Neutrophil (primary cell): ENCODE measurements at regions not wholly inside any gene's neighbourhood (a gene's known extent, or its start where the extent isn't known, plus 50 kb on each side); places are given as distances from the start of the nearest gene placed in this dataset.

Experiments
- H3K27ac ChIP-seq: fragments of 200-600 bp; sonication (generic); 2 replicates; pipeline ENCODE4 v1.5.1; 2016; ENCODE audit warnings: mild to moderate bottlenecking, moderate library complexity
- H3K27me3 ChIP-seq: fragments of 200-600 bp; sonication (generic); 2 replicates; pipeline ENCODE4 v1.6.0; 2016; ENCODE audit warnings: mild to moderate bottlenecking
- H3K36me3 ChIP-seq: fragments of 200-600 bp; sonication (generic); 2 replicates; pipeline ENCODE4 v1.5.1; 2017
- H3K4me1 ChIP-seq, 2 experiments: fragments of 200-600 bp in 1 of 2; sonication (generic) in 1 of 2; 1 replicate in 1 of 2; 2 replicates in 1 of 2; pipeline versions ENCODE4 v1.5.1 to v1.6.1; 2013 to 2016; ENCODE audit warnings: low read depth in 1 of 2, low read length in 1 of 2, mild to moderate bottlenecking in 1 of 2, moderate library complexity in 1 of 2; ENCODE audit not compliant: control insufficient read depth in 1 of 2, insufficient read depth in 1 of 2
- H3K4me3 ChIP-seq, 2 experiments: fragments of 200-600 bp in 1 of 2; sonication (generic) in 1 of 2; 1 replicate in 1 of 2; 2 replicates in 1 of 2; pipeline ENCODE4 v1.5.1; 2013 to 2016; ENCODE audit warnings: low read depth in 1 of 2, low read length in 1 of 2, mild to moderate bottlenecking in 1 of 2, moderate library complexity in 1 of 2
- H3K9me3 ChIP-seq: fragments of 200-600 bp; sonication (generic); 2 replicates; pipeline ENCODE4 v1.5.1; 2016
- TF ChIP-seq, protein P1 (sequence below): fragments of 200-600 bp; sonication (generic); IDR thresholded peaks from 2 replicates; pipeline ENCODE4 v1.5.1; 2016; ENCODE audit warnings: antibody characterized with exemption

DNA sequence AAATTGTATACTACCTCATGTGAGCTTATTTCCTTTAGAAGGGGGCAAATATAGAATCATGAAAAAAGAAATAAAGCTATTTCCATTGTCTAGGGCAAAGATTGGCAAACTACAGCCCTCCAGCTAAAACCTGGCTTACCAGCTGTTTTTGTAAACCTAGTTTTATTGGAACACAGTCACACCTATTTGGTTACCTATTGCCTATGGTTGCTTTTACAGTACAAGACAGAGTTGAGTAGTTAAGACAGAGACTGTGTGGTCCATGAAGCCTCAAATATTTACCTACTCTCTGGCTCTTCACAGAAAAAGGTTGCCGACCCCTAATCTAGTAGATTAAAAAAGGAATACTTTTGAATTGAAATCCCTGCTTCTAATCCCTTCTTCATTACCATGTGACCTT is 88.8 kb upstream of the ENPP6 start:
- Histone ChIP-seq H3K36me3 (no peaks in the 10 kb centered on the region), H3K9me3 (no peaks in the 10 kb centered on the region), H3K4me3 (no peak overlapping the region), H3K4me1 (peaks cover 16 to 17% of the 10 kb centered on the region in 2 experiments), H3K27me3 (no peaks in the 10 kb centered on the region), H3K27ac (no peak overlapping the region)
- TF ChIP-seq, protein P1, sequence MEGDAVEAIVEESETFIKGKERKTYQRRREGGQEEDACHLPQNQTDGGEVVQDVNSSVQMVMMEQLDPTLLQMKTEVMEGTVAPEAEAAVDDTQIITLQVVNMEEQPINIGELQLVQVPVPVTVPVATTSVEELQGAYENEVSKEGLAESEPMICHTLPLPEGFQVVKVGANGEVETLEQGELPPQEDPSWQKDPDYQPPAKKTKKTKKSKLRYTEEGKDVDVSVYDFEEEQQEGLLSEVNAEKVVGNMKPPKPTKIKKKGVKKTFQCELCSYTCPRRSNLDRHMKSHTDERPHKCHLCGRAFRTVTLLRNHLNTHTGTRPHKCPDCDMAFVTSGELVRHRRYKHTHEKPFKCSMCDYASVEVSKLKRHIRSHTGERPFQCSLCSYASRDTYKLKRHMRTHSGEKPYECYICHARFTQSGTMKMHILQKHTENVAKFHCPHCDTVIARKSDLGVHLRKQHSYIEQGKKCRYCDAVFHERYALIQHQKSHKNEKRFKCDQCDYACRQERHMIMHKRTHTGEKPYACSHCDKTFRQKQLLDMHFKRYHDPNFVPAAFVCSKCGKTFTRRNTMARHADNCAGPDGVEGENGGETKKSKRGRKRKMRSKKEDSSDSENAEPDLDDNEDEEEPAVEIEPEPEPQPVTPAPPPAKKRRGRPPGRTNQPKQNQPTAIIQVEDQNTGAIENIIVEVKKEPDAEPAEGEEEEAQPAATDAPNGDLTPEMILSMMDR, result no peak

DNA sequence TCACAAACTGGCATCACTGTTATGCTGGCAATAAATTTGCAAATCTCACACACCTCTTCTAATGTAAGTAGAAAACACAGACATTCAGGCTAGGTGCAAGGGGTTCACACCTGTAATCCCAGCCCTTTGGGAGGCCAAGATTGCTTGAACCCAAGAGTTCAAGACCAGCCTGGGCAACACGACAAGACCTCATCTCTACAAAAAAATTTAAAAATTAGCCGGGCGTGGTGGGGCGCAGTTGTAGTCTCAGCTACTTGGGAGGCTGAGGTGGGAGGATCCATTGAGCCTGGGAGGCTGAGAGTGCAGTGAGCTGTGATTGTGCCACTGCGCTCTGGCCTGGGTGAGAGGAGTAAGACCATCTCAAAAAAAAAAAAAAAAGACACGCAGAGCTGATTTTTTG is 83.1 kb upstream of the ENPP6 start:
- TF ChIP-seq, protein P1, result no peak
- no peaks in the 10 kb centered on the region for H3K27me3 ChIP-seq
- H3K4me3 ChIP-seq, result no peak overlapping the region
- no peaks in the 10 kb centered on the region for H3K9me3 ChIP-seq
- H3K27ac ChIP-seq, result no peak overlapping the region
- peaks cover 0 to 2% of the 10 kb centered on the region in 2 experiments for H3K4me1 ChIP-seq
- H3K36me3 ChIP-seq, result no peaks in the 10 kb centered on the region

DNA sequence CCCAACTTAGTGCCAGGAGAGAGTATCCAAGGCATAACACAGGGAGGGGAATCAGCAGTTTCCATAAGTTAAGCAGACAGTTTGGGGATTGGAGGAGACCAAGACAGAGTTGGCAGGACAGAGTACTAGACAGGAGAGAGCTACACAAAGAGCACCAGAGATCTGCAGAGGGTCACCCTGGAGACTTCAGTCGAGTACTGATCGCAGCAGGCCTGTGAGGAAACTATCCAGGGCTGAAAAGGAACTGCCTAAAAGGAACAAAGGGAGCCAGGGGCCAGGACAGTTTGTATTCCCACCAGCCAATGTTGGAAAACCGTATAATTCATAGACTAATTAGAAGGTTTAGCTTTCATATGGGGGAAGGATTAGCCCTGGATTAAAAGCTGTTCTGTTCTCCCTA is 80.6 kb upstream of the ENPP6 start:
- TF ChIP-seq, protein P1, result no peak
- Histone ChIP-seq H3K36me3 (no peaks in the 10 kb centered on the region), H3K27me3 (no peaks in the 10 kb centered on the region)

DNA sequence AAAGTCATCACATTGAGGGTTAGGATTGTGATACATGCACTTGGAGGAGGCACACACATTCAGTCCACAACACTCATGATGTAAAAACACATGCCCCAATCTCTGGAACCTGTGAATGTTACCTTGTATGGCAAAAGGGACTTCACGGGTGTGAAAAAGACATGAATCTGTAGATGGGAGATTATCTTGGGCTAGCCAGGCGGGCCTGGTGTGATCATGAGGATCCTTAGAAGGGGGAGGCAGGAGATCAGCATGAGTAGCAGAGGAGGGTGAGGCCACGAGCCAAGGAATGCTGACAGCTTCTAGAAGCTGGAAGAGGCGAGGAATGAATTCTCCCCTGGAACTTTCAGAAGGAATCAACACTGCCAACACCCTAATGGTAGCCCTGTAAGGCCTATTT is 77.5 kb upstream of the ENPP6 start:
- Histone ChIP-seq H3K9me3 (no peaks in the 10 kb centered on the region), H3K27ac (peak overlapping the region; percentile 7), H3K27me3 (no peaks in the 10 kb centered on the region), H3K4me1 (peaks cover 32% of the 10 kb centered on the region in 2 experiments), H3K4me3 (no peak overlapping the region), H3K36me3 (no peaks in the 10 kb centered on the region)
- TF ChIP-seq, protein P1, result no peak

More for the DNA sequence above, 80.6 kb upstream of the ENPP6 start:
- H3K9me3 ChIP-seq, result no peaks in the 10 kb centered on the region
- H3K4me1 ChIP-seq, result peaks cover 16 to 17% of the 10 kb centered on the region in 2 experiments
- H3K27ac ChIP-seq, result peak overlapping the region; percentile 28
- H3K4me3 ChIP-seq, result no peak overlapping the region

DNA sequence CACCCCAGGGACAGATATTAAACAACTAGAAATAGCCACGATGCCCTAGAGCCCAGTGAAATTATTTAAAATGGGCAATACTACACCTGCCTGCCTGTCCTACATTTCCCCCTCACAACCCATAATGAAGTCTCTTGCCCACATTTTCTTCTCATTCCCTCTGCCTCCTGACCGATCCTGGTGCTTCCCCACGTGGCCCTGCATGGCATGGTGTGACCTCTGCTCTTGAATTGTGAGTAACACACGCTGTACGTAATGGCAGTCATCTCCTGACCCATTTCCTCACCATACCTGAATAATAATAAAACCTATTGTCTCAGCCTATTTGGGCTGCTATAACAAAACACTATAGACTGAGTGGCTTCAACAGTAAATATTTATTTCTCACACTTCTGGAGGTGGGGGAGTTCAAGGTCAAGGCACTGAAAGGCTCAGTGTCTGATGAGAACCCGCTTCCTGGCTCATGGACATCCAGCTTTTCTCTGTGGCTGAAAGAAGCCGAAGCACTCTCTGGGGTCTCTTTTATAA is 77.0 kb upstream of the ENPP6 start:
- peaks cover 32% of the 10 kb centered on the region in 2 experiments for H3K4me1 ChIP-seq
- no peaks in the 10 kb centered on the region for H3K9me3 ChIP-seq
- no peak overlapping the region for H3K4me3 ChIP-seq
- no peaks in the 10 kb centered on the region for H3K27me3 ChIP-seq
- TF ChIP-seq, protein P1, result no peak
- H3K27ac ChIP-seq, result peak overlapping the region; percentile 91
- no peaks in the 10 kb centered on the region for H3K36me3 ChIP-seq
